ENCODE measurements at regions not wholly inside any gene's neighbourhood (a gene's known extent, or its start where the extent isn't known, plus 50 kb on each side); places are given as distances from the start of the nearest gene placed in this dataset.

- no peak for TF ChIP-seq TCF7L2 (IDR thresholded peaks at IDR 0.05; ENCODE audit: low read depth, low read length)
- no peak for TF ChIP-seq CTCF (IDR thresholded peaks at IDR 0.05)
- TF ChIP-seq SIN3A (IDR thresholded peaks at IDR 0.05; ENCODE audit: borderline replicate concordance, insufficient read depth, low read depth, low read length): no peak
- no peak for TF ChIP-seq REST (IDR thresholded peaks at IDR 0.05; ENCODE audit: insufficient read depth in 1 of 2, low read depth in 2 of 2, low read length in 1 of 2)
- TF ChIP-seq POLR2AphosphoS5 (IDR thresholded peaks at IDR 0.05; ENCODE audit: low read depth, low read length): no peak
- no peak overlapping the region for H3K27ac ChIP-seq (ENCODE audit: low read length)
- no peak overlapping the region for H3K4me3 ChIP-seq (ENCODE audit: low read depth in 2 of 2, low read length in 2 of 2)
- ChIA-PET CTCF (interaction anchor here (0.7 kb wide), 1 partner anchor 99 kb away, joined by 3 read pairs; no protein-coding TSS in a partner anchor), POLR2A (no interaction called here)
- no TSS peak for BruUV-seq (replicated peaks)
- H3K4me1 ChIP-seq (ENCODE audit: control insufficient read depth, insufficient read depth, low read length): no peaks in the 10 kb centered on the region; the same call in 1 of the 2 replicates
- no peaks in the 10 kb centered on the region for H3K9me3 ChIP-seq (ENCODE audit: control insufficient read depth, insufficient read depth, low read depth, low read length)
- in situ Hi-C loops (cut with HindIII; ENCODE audit: low pct_unique_long_range_greater_than_20kb, low sequenced_read_pairs) (no loop called here), intact Hi-C loops (cut with micrococcal nuclease; ENCODE audit: unreplicated experiment) (no loop called here)
- ATAC-seq (no peak), DNase-seq (ENCODE audit: low read depth, low spot score) (no peak)
- no peaks in the 10 kb centered on the region for H3K27me3 ChIP-seq (ENCODE audit: control insufficient read depth, insufficient read depth, low read length)
- no peaks in the 10 kb centered on the region for H3K36me3 ChIP-seq (ENCODE audit: control insufficient read depth, insufficient read depth, low read length)
Observed at GRCh38 chr10:28938745-28939144, 261.4 kb downstream of the BAMBI start.

GRCh38 chr10:28939281-28940157 is 262.2 kb downstream of the BAMBI start:
- Histone ChIP-seq H3K4me1 (ENCODE audit: control insufficient read depth, insufficient read depth, low read length) (no peaks in the 10 kb centered on the region; the same call in 1 of the 2 replicates), H3K9me3 (ENCODE audit: control insufficient read depth, insufficient read depth, low read depth, low read length) (no peaks in the 10 kb centered on the region), H3K36me3 (ENCODE audit: control insufficient read depth, insufficient read depth, low read length) (no peaks in the 10 kb centered on the region), H3K4me3 (ENCODE audit: low read depth in 2 of 2, low read length in 2 of 2) (no peak overlapping the region), H3K27ac (ENCODE audit: low read length) (no peak overlapping the region), H3K27me3 (ENCODE audit: control insufficient read depth, insufficient read depth, low read length) (no peaks in the 10 kb centered on the region)
- in situ Hi-C loops (cut with HindIII; ENCODE audit: low pct_unique_long_range_greater_than_20kb, low sequenced_read_pairs): no loop called here
- DNase-seq (ENCODE audit: low read depth, low spot score) (no peak), ATAC-seq (no peak)
- no TSS peak for BruUV-seq (replicated peaks)
- intact Hi-C loops (cut with micrococcal nuclease; ENCODE audit: unreplicated experiment): no loop called here
- CTCF ChIA-PET: no interaction called here
- POLR2A ChIA-PET: no interaction called here
- TF ChIP-seq CTCF (IDR thresholded peaks at IDR 0.05) (peak; percentile 53), TCF7L2 (IDR thresholded peaks at IDR 0.05; ENCODE audit: low read depth, low read length) (no peak)

All from Panc1 (cell line).